HG02642 (cell line): ENCODE measurements at regions not wholly inside any gene's neighbourhood (a gene's known extent, or its start where the extent isn't known, plus 50 kb on each side); places are given as distances from the start of the nearest gene placed in this dataset.

Experiments used
- ATAC-seq: cut with Tn5 transposase; IDR thresholded peaks from one replicate; pipeline ENCODE4 v1.9.1; 2021; ENCODE audit warnings: mild to moderate bottlenecking; ENCODE audit not compliant: unreplicated experiment, poor library complexity

GRCh38 chr1:83775977-83776603 lies 222.8 kb downstream of the TTLL7 start:
- no peak for ATAC-seq

- no peak for ATAC-seq
Measured at GRCh38 chr1:83773059-83773458, 225.9 kb downstream of the TTLL7 start.

- ATAC-seq: no peak
Measured at GRCh38 chr1:83770319-83770661, 228.6 kb downstream of the TTLL7 start.

GRCh38 chr1:83769594-83770318 lies 229.2 kb downstream of the TTLL7 start:
- ATAC-seq: no peak

- no peak for ATAC-seq
Measured at GRCh38 chr1:83769072-83769471, 229.9 kb downstream of the TTLL7 start.

GRCh38 chr1:83766241-83766691 lies 232.7 kb downstream of the TTLL7 start:
- ATAC-seq: no peak

GRCh38 chr1:83765125-83765524 lies 233.8 kb downstream of the TTLL7 start:
- no peak for ATAC-seq

GRCh38 chr1:83764209-83764608 lies 234.7 kb downstream of the TTLL7 start:
- no peak for ATAC-seq

- no peak for ATAC-seq
Measured at GRCh38 chr1:83763361-83764095, 235.4 kb downstream of the TTLL7 start.

- no peak for ATAC-seq
Measured at GRCh38 chr1:83762416-83762815, 236.5 kb downstream of the TTLL7 start.

- no peak for ATAC-seq
Measured at GRCh38 chr1:83762039-83762365, 236.9 kb downstream of the TTLL7 start.

- peak; percentile 99 for ATAC-seq
Measured at GRCh38 chr1:83761167-83762038, 237.5 kb downstream of the TTLL7 start.

GRCh38 chr1:83760226-83761021 lies 238.5 kb downstream of the TTLL7 start:
- ATAC-seq: peak; percentile 21

- no peak for ATAC-seq
Measured at GRCh38 chr1:83756984-83757717, 241.8 kb downstream of the TTLL7 start.

- ATAC-seq: no peak
Measured at GRCh38 chr1:83751602-83752001, 247.3 kb downstream of the TTLL7 start.

- ATAC-seq: no peak
Measured at GRCh38 chr1:83750201-83750600, 248.7 kb downstream of the TTLL7 start.

GRCh38 chr1:83747853-83748482 lies 251.0 kb downstream of the TTLL7 start:
- no peak for ATAC-seq

- peak; percentile 46 for ATAC-seq
Measured at GRCh38 chr1:83746234-83746633, 252.7 kb downstream of the TTLL7 start.

- no peak for ATAC-seq
Measured at GRCh38 chr1:83742446-83742845, 256.5 kb downstream of the TTLL7 start.
